Sigmoid colon (tissue), 6 donors: ENCODE measurements at regions not wholly inside any gene's neighbourhood (a gene's known extent, or its start where the extent isn't known, plus 50 kb on each side); places are given as distances from the start of the nearest gene placed in this dataset.

Experiments
- DNase-seq: peaks from one replicate; pipeline ENCODE4 v3.0.0-alpha.2; 2019
- H3K27ac ChIP-seq, 4 donors: fragments of 200-600 bp; sonication (generic); one replicate each; pipeline ENCODE4 v1.5.1; 2016 to 2019; ENCODE audit warnings: mild to moderate bottlenecking in 1 of 4
- H3K27me3 ChIP-seq, 3 donors: fragments of 200-600 bp; sonication (generic); one replicate each; pipeline ENCODE4 v1.5.1; 2019; ENCODE audit warnings: mild to moderate bottlenecking in 1 of 3
- H3K36me3 ChIP-seq, 4 donors: fragments of 200-600 bp; sonication (generic); one replicate each; pipeline ENCODE4 v1.5.1; 2016 to 2019
- H3K4me1 ChIP-seq, 4 donors: fragments of 200-600 bp; sonication (generic); one replicate each; pipeline ENCODE4 v1.5.1; 2017 to 2019
- H3K4me3 ChIP-seq, 4 donors: fragments of 200-600 bp; sonication (generic); one replicate each; pipeline ENCODE4 v1.5.1; 2017 to 2019; ENCODE audit warnings: mild to moderate bottlenecking in 2 of 4, moderate library complexity in 1 of 4
- H3K9me3 ChIP-seq, 4 donors: fragments of 200-600 bp in 3 of 4; sonication (generic) in 3 of 4; one replicate each; pipeline versions ENCODE4 v1.5.1 to v1.6.1; 2013 to 2019
- EP300 ChIP-seq, 4 donors: sonication (generic); formaldehyde crosslinking; IDR thresholded peaks; one replicate each; pipeline ENCODE4 v1.6.1; 2017; ENCODE audit warnings: antibody characterized with exemption in 4 of 4
- POLR2A ChIP-seq, 2 donors: fragments of 450-650 bp; IDR thresholded peaks; one replicate each; pipeline ENCODE4 v1.6.1; 2016; ENCODE audit warnings: antibody characterized with exemption in 2 of 2, mild to moderate bottlenecking in 2 of 2, moderate library complexity in 2 of 2
- POLR2AphosphoS5 ChIP-seq, 4 donors: sonication (generic); formaldehyde crosslinking; IDR thresholded peaks; one replicate each; pipeline ENCODE4 v1.6.1; 2017; ENCODE audit warnings: antibody characterized with exemption in 4 of 4
- whole genome bisulfite sequencing, 2 donors: extraction: QIAGEN DNeasy Blood & Tissue Kit; methylation state at CpG; one replicate each; pipeline ENCODE4 v1.1.7; 2013; 5-methylcytosine and 5-hydroxymethylcytosine counted together
- intact Hi-C: fragments of 100-400 bp; cut with DNase I; formaldehyde crosslinking; loops from one replicate; pipeline ENCODE4 v1.15.1; 2023
- TF ChIP-seq, protein P1 (sequence below), 4 experiments: fragments of 450-650 bp in 3 of 4; fragments of 200-600 bp in 1 of 4; IDR thresholded peaks; one replicate each; pipeline ENCODE4 v1.5.1; 2016 to 2019; ENCODE audit warnings: antibody characterized with exemption in 4 of 4, mild to moderate bottlenecking in 3 of 4, moderate library complexity in 2 of 4
- donor health status: healthy with polysubstance abuse.
- donor health status: healthy.

DNA sequence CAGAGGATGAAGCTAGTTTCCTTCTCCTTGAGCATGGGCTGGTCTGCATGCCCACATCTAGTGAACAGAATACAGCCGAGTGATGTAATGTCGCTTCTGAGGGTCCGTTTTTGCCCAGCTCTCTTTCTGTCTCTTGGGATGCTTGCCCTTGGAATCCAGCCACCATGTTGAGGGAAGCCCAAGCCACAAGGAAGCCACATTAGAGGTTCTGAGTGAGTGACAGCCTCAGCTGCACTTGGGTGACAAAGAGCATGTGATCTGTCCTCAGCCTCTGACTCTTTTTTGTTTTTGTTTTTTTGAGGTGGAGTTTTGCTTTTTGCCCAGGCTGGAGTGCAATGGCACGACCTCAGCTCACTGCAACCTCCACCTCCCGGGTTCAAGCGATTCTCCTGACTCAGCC, 100.6 kb upstream of the SALL4 start:
- H3K36me3 ChIP-seq = no peaks in the 10 kb centered on the region
- H3K9me3 ChIP-seq = no peaks in the 10 kb centered on the region
- no peaks in the 10 kb centered on the region for H3K27me3 ChIP-seq
- intact Hi-C loops = no loop called here
- H3K4me3 ChIP-seq = no peak overlapping the region
- DNase-seq = no peak
- no peak overlapping the region for H3K27ac ChIP-seq
- 72 to 88% methylated on average over 6 of the region's 6 CpGs for WGBS, 2 donors
- TF ChIP-seq, protein P1, sequence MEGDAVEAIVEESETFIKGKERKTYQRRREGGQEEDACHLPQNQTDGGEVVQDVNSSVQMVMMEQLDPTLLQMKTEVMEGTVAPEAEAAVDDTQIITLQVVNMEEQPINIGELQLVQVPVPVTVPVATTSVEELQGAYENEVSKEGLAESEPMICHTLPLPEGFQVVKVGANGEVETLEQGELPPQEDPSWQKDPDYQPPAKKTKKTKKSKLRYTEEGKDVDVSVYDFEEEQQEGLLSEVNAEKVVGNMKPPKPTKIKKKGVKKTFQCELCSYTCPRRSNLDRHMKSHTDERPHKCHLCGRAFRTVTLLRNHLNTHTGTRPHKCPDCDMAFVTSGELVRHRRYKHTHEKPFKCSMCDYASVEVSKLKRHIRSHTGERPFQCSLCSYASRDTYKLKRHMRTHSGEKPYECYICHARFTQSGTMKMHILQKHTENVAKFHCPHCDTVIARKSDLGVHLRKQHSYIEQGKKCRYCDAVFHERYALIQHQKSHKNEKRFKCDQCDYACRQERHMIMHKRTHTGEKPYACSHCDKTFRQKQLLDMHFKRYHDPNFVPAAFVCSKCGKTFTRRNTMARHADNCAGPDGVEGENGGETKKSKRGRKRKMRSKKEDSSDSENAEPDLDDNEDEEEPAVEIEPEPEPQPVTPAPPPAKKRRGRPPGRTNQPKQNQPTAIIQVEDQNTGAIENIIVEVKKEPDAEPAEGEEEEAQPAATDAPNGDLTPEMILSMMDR (IDR thresholded peaks at IDR 0.05) = no peak
- TF ChIP-seq POLR2A (IDR thresholded peaks at IDR 0.05) (no peak), POLR2AphosphoS5 (IDR thresholded peaks at IDR 0.05) (no peak), EP300 (IDR thresholded peaks at IDR 0.05) (no peak)
- H3K4me1 ChIP-seq = no peaks in the 10 kb centered on the region

- Histone ChIP-seq H3K4me3 (no peak overlapping the region), H3K36me3 (no peaks in the 10 kb centered on the region), H3K9me3 (no peaks in the 10 kb centered on the region), H3K4me1 (no peaks in the 10 kb centered on the region), H3K27ac (no peak overlapping the region), H3K27me3 (no peaks in the 10 kb centered on the region)
- no peak for DNase-seq
- 90 to 97% methylated on average over 3 of the region's 3 CpGs for WGBS, 2 donors
- TF ChIP-seq EP300 (IDR thresholded peaks at IDR 0.05) (no peak), POLR2A (IDR thresholded peaks at IDR 0.05) (no peak), POLR2AphosphoS5 (IDR thresholded peaks at IDR 0.05) (no peak)
- TF ChIP-seq, protein P1 (IDR thresholded peaks at IDR 0.05) = no peak
- intact Hi-C loops = no loop called here
Measured at GRCh38 chr20:51900443-51900842, 98.1 kb upstream of the SALL4 start.

- no peak for TF ChIP-seq EP300 (IDR thresholded peaks at IDR 0.05)
- TF ChIP-seq, protein P1 (IDR thresholded peaks at IDR 0.05) = no peak
- no peak for TF ChIP-seq POLR2A (IDR thresholded peaks at IDR 0.05)
- no peak for TF ChIP-seq POLR2AphosphoS5 (IDR thresholded peaks at IDR 0.05)
- WGBS, 2 donors = 91 to 93% methylated on average over 7 of the region's 7 CpGs
- Histone ChIP-seq H3K4me3 (no peak overlapping the region), H3K36me3 (no peaks in the 10 kb centered on the region), H3K9me3 (no peaks in the 10 kb centered on the region), H3K27me3 (no peaks in the 10 kb centered on the region), H3K4me1 (no peaks in the 10 kb centered on the region), H3K27ac (no peak overlapping the region)
- intact Hi-C loops = no loop called here
- DNase-seq = no peak
Measured at GRCh38 chr20:51899674-51900073, 97.4 kb upstream of the SALL4 start.

- intact Hi-C loops = no loop called here
- 95% methylated on average over 6 of the region's 6 CpGs for WGBS, 2 donors
- TF ChIP-seq POLR2A (IDR thresholded peaks at IDR 0.05) (no peak), EP300 (IDR thresholded peaks at IDR 0.05) (no peak), POLR2AphosphoS5 (IDR thresholded peaks at IDR 0.05) (no peak)
- TF ChIP-seq, protein P1 (IDR thresholded peaks at IDR 0.05) = no peak
Measured at GRCh38 chr20:51898788-51899187, 96.5 kb upstream of the SALL4 start.

DNA sequence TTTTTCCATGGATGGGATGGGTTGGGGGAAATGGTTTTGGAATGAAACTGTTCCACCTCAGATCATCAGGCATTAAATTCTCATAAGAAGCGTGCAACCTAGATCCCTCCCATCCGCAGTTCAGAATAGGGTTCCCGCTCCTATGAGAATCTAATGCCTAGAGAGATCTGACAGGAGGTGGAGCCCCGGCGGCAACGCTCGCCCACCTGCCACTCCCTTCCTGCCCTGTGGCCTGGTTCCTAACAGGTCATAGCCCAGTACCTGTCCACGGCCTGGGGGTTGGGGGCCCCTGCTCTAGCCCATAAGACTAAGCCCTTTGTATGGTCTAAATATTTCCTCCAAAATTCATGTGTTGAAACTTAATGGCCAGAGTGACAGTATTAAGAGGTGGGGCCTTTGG, 92.3 kb upstream of the SALL4 start:
- DNase-seq = no peak
- Histone ChIP-seq H3K4me3 (no peak overlapping the region), H3K27me3 (no peaks in the 10 kb centered on the region), H3K9me3 (no peaks in the 10 kb centered on the region), H3K36me3 (no peaks in the 10 kb centered on the region), H3K27ac (no peak overlapping the region), H3K4me1 (no peaks in the 10 kb centered on the region)
- TF ChIP-seq, protein P1 (IDR thresholded peaks at IDR 0.05) = no peak
- no peak for TF ChIP-seq EP300 (IDR thresholded peaks at IDR 0.05)
- TF ChIP-seq POLR2AphosphoS5 (IDR thresholded peaks at IDR 0.05) = no peak
- TF ChIP-seq POLR2A (IDR thresholded peaks at IDR 0.05) = no peak
- WGBS, 2 donors = 53 to 91% methylated on average over 8 of the region's 8 CpGs
- intact Hi-C loops = no loop called here

More at GRCh38 chr20:51898788-51899187, 96.5 kb upstream of the SALL4 start:
- Histone ChIP-seq H3K27ac (no peak overlapping the region), H3K36me3 (no peaks in the 10 kb centered on the region), H3K4me3 (no peak overlapping the region), H3K9me3 (no peaks in the 10 kb centered on the region), H3K27me3 (no peaks in the 10 kb centered on the region), H3K4me1 (no peaks in the 10 kb centered on the region)
- DNase-seq = no peak
